ENCODE measurements at regions not wholly inside any gene's neighbourhood (a gene's known extent, or its start where the extent isn't known, plus 50 kb on each side); places are given as distances from the start of the nearest gene placed in this dataset.

- Histone ChIP-seq H4K91ac (replicated peaks; ENCODE audit: insufficient read length, low read length) (no peak overlapping the region), H3K27me3 (replicated peaks in 1 of 4; ENCODE audit: control insufficient read depth in 3 of 4, extremely low read depth in 1 of 4, insufficient read depth in 3 of 4, low read length in 3 of 4) (no peaks in the 10 kb centered on the region), H3K36me3 (ENCODE audit: control insufficient read depth in 2 of 4, insufficient read depth in 4 of 4, low read length in 3 of 4) (no peaks in the 10 kb centered on the region), H3K23me2 (ENCODE audit: low read depth, low read length) (no peaks in the 10 kb centered on the region), H4K20me1 (replicated peaks in 1 of 2; ENCODE audit: control insufficient read depth in 1 of 2, insufficient read depth in 2 of 2, low read length in 2 of 2) (no peaks in the 10 kb centered on the region), H3K18ac (ENCODE audit: extremely low read depth, low read length) (no peak overlapping the region), H3K4me2 (ENCODE audit: insufficient read depth in 1 of 2, low read depth in 2 of 2, low read length in 2 of 2) (no peak overlapping the region), H3K56ac (replicated peaks; ENCODE audit: insufficient read length, low read depth, low read length) (no peak overlapping the region), H2BK15ac (ENCODE audit: low read length) (no peak overlapping the region), H2BK12ac (ENCODE audit: low read depth, low read length) (no peak overlapping the region), H2BK5ac (ENCODE audit: low read depth, low read length) (no peak overlapping the region), H4K5ac (ENCODE audit: insufficient read length, low read depth, low read length) (no peak overlapping the region), H4K8ac (ENCODE audit: extremely low read depth, insufficient read depth, low read length) (no peak overlapping the region), H3K79me1 (ENCODE audit: low read depth, low read length) (no peaks in the 10 kb centered on the region), H3K4me3 (ENCODE audit: extremely low read depth in 1 of 4, insufficient read depth in 2 of 4, low read depth in 3 of 4, low read length in 4 of 4) (no peak overlapping the region), H3K23ac (ENCODE audit: insufficient read length) (no peak overlapping the region), H3K14ac (ENCODE audit: insufficient read length) (no peak overlapping the region), H3K9ac (replicated peaks in 1 of 4; ENCODE audit: extremely low read depth in 1 of 4, low read depth in 3 of 4, low read length in 3 of 4) (no peak overlapping the region), H2AK5ac (ENCODE audit: low read depth, low read length) (no peak overlapping the region), H2BK120ac (replicated peaks; ENCODE audit: low read depth, low read length) (no peak overlapping the region), H3K79me2 (ENCODE audit: control insufficient read depth in 1 of 2, insufficient read depth in 2 of 2, low read length in 2 of 2) (no peaks in the 10 kb centered on the region), H3K27ac (ENCODE audit: low read depth, low read length) (no peak overlapping the region), H3K4me1 (replicated peaks in 1 of 4; ENCODE audit: control insufficient read depth in 3 of 4, insufficient read depth in 4 of 4, low read length in 3 of 4) (no peaks in the 10 kb centered on the region), H2BK20ac (ENCODE audit: low read length) (no peak overlapping the region), H3K9me3 (ENCODE audit: insufficient read depth in 2 of 2, low read depth in 1 of 2, low read length in 1 of 2) (no peaks in the 10 kb centered on the region), H3K4ac (replicated peaks; ENCODE audit: insufficient read length, low read depth, low read length) (no peak overlapping the region), H2AFZ (ENCODE audit: low read length) (no peak overlapping the region)
- no peak for DNase-seq (ENCODE audit: low read depth in 1 of 2, low spot score in 2 of 2)
- no peak for FAIRE-seq
- CTCF ChIA-PET (ENCODE audit: partially characterized antibody), result interaction anchor here (1.0 to 2.3 kb wide), 2 partner anchors 14 to 174 kb away, joined by 3 to 14 read pairs; no protein-coding TSS in a partner anchor
- WGBS, 2 experiments (ENCODE audit: extremely low coverage in 1 of 2, insufficient coverage in 1 of 2, insufficient read length in 1 of 2, insufficient replicate concordance in 2 of 2, low coverage in 1 of 2, low lambda C conversion rate in 2 of 2, missing lambda C conversion rate in 1 of 2), result 90% methylated on average over 1 of the region's 1 CpG; no CpG with 5 or more reads in 1 of the 2 experiments
- POLR2A ChIA-PET (ENCODE audit: partially characterized antibody), result no interaction called here
- TF ChIP-seq RAD21 (IDR thresholded peaks at IDR 0.05 in 1 of 2, conservative IDR thresholded peaks at IDR 0.05 in 1 of 2; ENCODE audit: low read depth in 2 of 2, low read length in 2 of 2) (no peak), USF2 (IDR thresholded peaks at IDR 0.05; ENCODE audit: low read length) (no peak), TEAD4 (IDR thresholded peaks at IDR 0.05; ENCODE audit: low read depth, low read length) (no peak), CTCF (IDR thresholded peaks at IDR 0.05; ENCODE audit: control extremely low read depth in 1 of 3, insufficient read depth in 1 of 3, low read depth in 1 of 3, low read length in 3 of 3) (no peak), E2F6 (IDR thresholded peaks at IDR 0.05) (no peak), SP2 (IDR thresholded peaks at IDR 0.05; ENCODE audit: low read length) (no peak), POU5F1 (IDR thresholded peaks at IDR 0.05; ENCODE audit: low read depth, low read length) (no peak), CHD2 (IDR thresholded peaks at IDR 0.05; ENCODE audit: low read length) (no peak), PHF8 (conservative IDR thresholded peaks at IDR 0.05; ENCODE audit: low read depth, low read length) (no peak), BCL11A (IDR thresholded peaks at IDR 0.05; ENCODE audit: low read depth in 2 of 2, low read length in 2 of 2) (no peak), POLR2A (IDR thresholded peaks at IDR 0.05; ENCODE audit: control extremely low read depth in 1 of 2, low read depth in 2 of 2, low read length in 2 of 2) (no peak)
These were observed 62.0 kb upstream of the DSG1 start for GRCh38 chr18:31255953-31256352.

Data from H1 (cell line).